Endothelial cell (in vitro differentiated cells): ENCODE measurements at regions not wholly inside any gene's neighbourhood (a gene's known extent, or its start where the extent isn't known, plus 50 kb on each side); places are given as distances from the start of the nearest gene placed in this dataset.

Experiments
- DNase-seq: peaks from one replicate; pipeline ENCODE4 v3.0.0; 2021; ENCODE audit warnings: low spot score
- H3K27ac Mint-ChIP-seq: one replicate; pipeline ENCODE4 v1.8.0; 2021; ENCODE audit warnings: mixed read lengths, inconsistent platforms; ENCODE audit not compliant: unreplicated experiment
- H3K27me3 Mint-ChIP-seq: one replicate; pipeline ENCODE4 v1.8.0; 2021; ENCODE audit warnings: mild to moderate bottlenecking, moderate library complexity, mixed read lengths, inconsistent platforms; ENCODE audit not compliant: unreplicated experiment
- H3K36me3 Mint-ChIP-seq: one replicate; pipeline ENCODE4 v1.8.0; 2021; ENCODE audit warnings: mild to moderate bottlenecking, low read depth, mixed read lengths, inconsistent platforms; ENCODE audit not compliant: unreplicated experiment
- H3K4me1 Mint-ChIP-seq: one replicate; pipeline ENCODE4 v1.8.0; 2021; ENCODE audit warnings: mild to moderate bottlenecking, mixed read lengths, inconsistent platforms; ENCODE audit not compliant: unreplicated experiment
- H3K4me3 Mint-ChIP-seq: one replicate; pipeline ENCODE4 v1.8.0; 2021; ENCODE audit warnings: mild to moderate bottlenecking, mixed read lengths, inconsistent platforms; ENCODE audit not compliant: unreplicated experiment
- H3K9me3 Mint-ChIP-seq: one replicate; pipeline ENCODE4 v1.8.0; 2021; ENCODE audit warnings: mixed read lengths, inconsistent platforms; ENCODE audit not compliant: unreplicated experiment
- CTCF ChIP-seq: fragments of 200-600 bp; sonication (generic); IDR thresholded peaks from one replicate; pipeline ENCODE4 v1.5.0; 2021; ENCODE audit warnings: antibody characterized with exemption; ENCODE audit not compliant: unreplicated experiment

GRCh38 chr2:103740631-103741030, 978.8 kb downstream of the TMEM182 start:
- TF ChIP-seq CTCF, result no peak
- no peaks in the 10 kb centered on the region for H3K36me3 Mint-ChIP-seq
- H3K4me1 Mint-ChIP-seq, result no peaks in the 10 kb centered on the region
- no peaks in the 10 kb centered on the region for H3K27me3 Mint-ChIP-seq
- no peak overlapping the region for H3K4me3 Mint-ChIP-seq
- DNase-seq, result no peak
- H3K9me3 Mint-ChIP-seq, result no peaks in the 10 kb centered on the region
- H3K27ac Mint-ChIP-seq, result no peak overlapping the region

GRCh38 chr2:103743195-103743594, 981.4 kb downstream of the TMEM182 start:
- no peak overlapping the region for H3K4me3 Mint-ChIP-seq
- no peak for TF ChIP-seq CTCF
- no peaks in the 10 kb centered on the region for H3K36me3 Mint-ChIP-seq
- H3K4me1 Mint-ChIP-seq, result no peaks in the 10 kb centered on the region
- no peaks in the 10 kb centered on the region for H3K9me3 Mint-ChIP-seq
- no peaks in the 10 kb centered on the region for H3K27me3 Mint-ChIP-seq
- no peak overlapping the region for H3K27ac Mint-ChIP-seq
- DNase-seq, result no peak

- Mint-ChIP-seq H3K27me3 (no peaks in the 10 kb centered on the region), H3K9me3 (no peaks in the 10 kb centered on the region), H3K4me3 (no peak overlapping the region), H3K36me3 (no peaks in the 10 kb centered on the region), H3K27ac (no peak overlapping the region), H3K4me1 (no peaks in the 10 kb centered on the region)
- TF ChIP-seq CTCF, result no peak
- DNase-seq, result no peak
These were observed 992.7 kb downstream of the TMEM182 start for GRCh38 chr2:103754530-103754929.

- Mint-ChIP-seq H3K4me1 (no peaks in the 10 kb centered on the region), H3K27ac (no peak overlapping the region), H3K9me3 (no peaks in the 10 kb centered on the region), H3K4me3 (no peak overlapping the region), H3K36me3 (no peaks in the 10 kb centered on the region), H3K27me3 (peaks cover 1% of the 10 kb centered on the region)
- TF ChIP-seq CTCF, result no peak
- no peak for DNase-seq
These were observed 1012.1 kb downstream of the TMEM182 start for GRCh38 chr2:103773884-103774283.

- no peaks in the 10 kb centered on the region for H3K9me3 Mint-ChIP-seq
These were observed 1018.4 kb downstream of the TMEM182 start for GRCh38 chr2:103780088-103780702.

More at GRCh38 chr2:103780088-103780702, 1018.4 kb downstream of the TMEM182 start:
- Mint-ChIP-seq H3K27ac (no peak overlapping the region), H3K4me3 (no peak overlapping the region), H3K4me1 (no peaks in the 10 kb centered on the region), H3K27me3 (no peaks in the 10 kb centered on the region), H3K36me3 (no peaks in the 10 kb centered on the region)
- DNase-seq, result no peak
- TF ChIP-seq CTCF, result no peak
